Sigmoid colon (tissue), 6 donors: ENCODE measurements at regions not wholly inside any gene's neighbourhood (a gene's known extent, or its start where the extent isn't known, plus 50 kb on each side); places are given as distances from the start of the nearest gene placed in this dataset.
"Not testable (repeated sequence)": the region's sequence is repeated elsewhere in the genome, so short reads cannot be mapped to it uniquely, and the experiment has no call there.

Source experiments
- DNase-seq: peaks from one replicate; pipeline ENCODE4 v3.0.0-alpha.2; 2019
- H3K27ac ChIP-seq, 4 donors: fragments of 200-600 bp; sonication (generic); one replicate each; pipeline ENCODE4 v1.5.1; 2016 to 2019; ENCODE audit warnings: mild to moderate bottlenecking in 1 of 4
- H3K27me3 ChIP-seq, 3 donors: fragments of 200-600 bp; sonication (generic); one replicate each; pipeline ENCODE4 v1.5.1; 2019; ENCODE audit warnings: mild to moderate bottlenecking in 1 of 3
- H3K36me3 ChIP-seq, 4 donors: fragments of 200-600 bp; sonication (generic); one replicate each; pipeline ENCODE4 v1.5.1; 2016 to 2019
- H3K4me1 ChIP-seq, 4 donors: fragments of 200-600 bp; sonication (generic); one replicate each; pipeline ENCODE4 v1.5.1; 2017 to 2019
- H3K4me3 ChIP-seq, 4 donors: fragments of 200-600 bp; sonication (generic); one replicate each; pipeline ENCODE4 v1.5.1; 2017 to 2019; ENCODE audit warnings: mild to moderate bottlenecking in 2 of 4, moderate library complexity in 1 of 4
- H3K9me3 ChIP-seq, 4 donors: fragments of 200-600 bp in 3 of 4; sonication (generic) in 3 of 4; one replicate each; pipeline versions ENCODE4 v1.5.1 to v1.6.1; 2013 to 2019
- WGBS, 2 donors: extraction: QIAGEN DNeasy Blood & Tissue Kit; methylation state at CpG; one replicate each; pipeline ENCODE4 v1.1.7; 2013; 5-methylcytosine and 5-hydroxymethylcytosine counted together
- intact Hi-C: fragments of 100-400 bp; cut with DNase I; formaldehyde crosslinking; loops from one replicate; pipeline ENCODE4 v1.15.1; 2023
- donor health status: healthy with polysubstance abuse.
- donor health status: healthy.

DNA sequence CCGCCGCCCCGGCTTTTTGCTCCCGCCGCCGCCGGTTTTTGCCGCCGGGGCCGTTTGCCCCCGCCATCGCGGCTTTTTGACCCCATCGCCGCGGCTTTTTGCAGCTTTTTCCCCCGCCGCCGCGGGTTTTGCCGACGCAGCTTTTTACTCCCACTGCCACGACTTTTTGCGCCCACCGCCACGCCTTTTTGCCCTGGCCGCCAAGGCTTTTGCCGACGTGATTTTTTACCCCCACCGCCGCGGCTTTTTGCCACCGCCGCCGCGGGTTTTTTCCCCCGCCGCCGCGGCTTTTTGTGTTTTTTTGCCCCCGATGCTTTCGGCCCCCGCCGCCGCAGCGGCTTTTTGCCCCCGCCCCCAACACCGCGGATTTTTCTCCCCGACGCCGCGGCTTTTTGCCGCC is 5001.9 kb upstream of the OR11H1 start:
- DNase-seq, intact Hi-C loops: not testable (repeated sequence)

GRCh38 chr22:10531141-10531540 is 4996.9 kb upstream of the OR11H1 start:
- H3K4me3 ChIP-seq, H3K4me1 ChIP-seq, H3K36me3 ChIP-seq, H3K27me3 ChIP-seq, DNase-seq, intact Hi-C loops, H3K27ac ChIP-seq, H3K9me3 ChIP-seq: not testable (repeated sequence)
- WGBS, 2 donors = 36 to 47% methylated on average over 2 of the region's 4 CpGs

More for the DNA sequence above, 5001.9 kb upstream of the OR11H1 start:
- WGBS, 2 donors = 79 to 92% methylated on average over 37 to 38 of the region's 54 CpGs
- H3K36me3 ChIP-seq, H3K4me3 ChIP-seq, H3K27ac ChIP-seq, H3K27me3 ChIP-seq, H3K4me1 ChIP-seq, H3K9me3 ChIP-seq: not testable (repeated sequence)

DNA sequence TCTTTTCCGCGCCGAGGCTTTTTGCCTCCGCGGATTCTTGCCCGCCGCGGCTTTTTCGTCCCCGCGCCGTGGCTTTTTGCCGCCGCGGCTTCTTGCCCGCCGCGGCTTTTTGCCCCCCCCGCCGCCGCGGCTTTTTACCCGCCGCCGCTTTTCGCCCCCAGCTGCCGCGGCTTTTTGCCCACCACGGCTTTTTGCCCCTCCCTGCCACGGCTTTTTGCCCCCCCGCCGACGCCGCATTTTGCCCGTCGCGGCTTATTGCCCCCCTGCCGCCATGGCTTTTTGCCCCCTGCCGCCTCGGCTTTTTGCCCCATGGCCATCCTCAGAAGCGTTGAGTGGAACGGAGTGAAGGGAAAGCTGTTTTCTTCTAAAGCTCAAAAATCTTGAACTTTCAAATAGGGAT is 4955.5 kb upstream of the OR11H1 start:
- 82 to 93% methylated on average over 42 of the region's 42 CpGs for WGBS, 2 donors
- not testable (repeated sequence) for H3K4me3 ChIP-seq, DNase-seq

GRCh38 chr22:10601071-10601470 is 4926.9 kb upstream of the OR11H1 start:
- no CpG with 5 or more reads among the region's 2 CpGs for WGBS, 2 donors
- H3K27me3 ChIP-seq, intact Hi-C loops, H3K27ac ChIP-seq, H3K36me3 ChIP-seq, H3K4me1 ChIP-seq, H3K9me3 ChIP-seq, H3K4me3 ChIP-seq, DNase-seq: not testable (repeated sequence)

More for the DNA sequence above, 4955.5 kb upstream of the OR11H1 start:
- H3K4me1 ChIP-seq, intact Hi-C loops, H3K9me3 ChIP-seq, H3K27me3 ChIP-seq, H3K27ac ChIP-seq, H3K36me3 ChIP-seq: not testable (repeated sequence)

GRCh38 chr22:10631961-10632360 is 4896.0 kb upstream of the OR11H1 start:
- H3K27ac ChIP-seq, H3K9me3 ChIP-seq, DNase-seq, intact Hi-C loops, H3K4me1 ChIP-seq, H3K36me3 ChIP-seq, H3K4me3 ChIP-seq, H3K27me3 ChIP-seq: not testable (repeated sequence)
- 94 to 96% methylated on average over 13 of the region's 15 CpGs for WGBS, 2 donors

DNA sequence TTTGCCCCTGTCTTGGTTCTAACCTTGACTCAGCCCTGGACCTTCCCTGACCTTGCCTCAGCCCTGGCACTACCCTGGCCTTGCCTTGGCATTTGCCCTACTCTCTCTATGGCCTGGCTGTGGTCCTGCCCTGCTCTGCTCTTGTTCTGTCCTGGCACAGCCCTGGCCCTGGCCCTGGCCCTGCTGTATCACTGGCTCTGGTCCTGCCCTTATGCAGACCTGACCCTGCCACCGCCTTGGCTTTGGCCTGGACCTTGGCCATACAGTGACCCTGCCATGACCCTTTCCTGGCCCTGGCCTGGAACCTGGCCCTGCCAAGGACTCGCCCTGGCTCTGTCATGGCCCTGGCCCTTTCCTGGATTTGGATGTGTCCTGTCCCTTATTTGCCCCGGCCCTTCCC is 4892.7 kb upstream of the OR11H1 start:
- H3K27me3 ChIP-seq, H3K27ac ChIP-seq, H3K9me3 ChIP-seq, H3K36me3 ChIP-seq, DNase-seq, intact Hi-C loops, H3K4me1 ChIP-seq, H3K4me3 ChIP-seq: not testable (repeated sequence)
- WGBS, 2 donors = 60 to 72% methylated on average over 1 of the region's 3 CpGs

DNA sequence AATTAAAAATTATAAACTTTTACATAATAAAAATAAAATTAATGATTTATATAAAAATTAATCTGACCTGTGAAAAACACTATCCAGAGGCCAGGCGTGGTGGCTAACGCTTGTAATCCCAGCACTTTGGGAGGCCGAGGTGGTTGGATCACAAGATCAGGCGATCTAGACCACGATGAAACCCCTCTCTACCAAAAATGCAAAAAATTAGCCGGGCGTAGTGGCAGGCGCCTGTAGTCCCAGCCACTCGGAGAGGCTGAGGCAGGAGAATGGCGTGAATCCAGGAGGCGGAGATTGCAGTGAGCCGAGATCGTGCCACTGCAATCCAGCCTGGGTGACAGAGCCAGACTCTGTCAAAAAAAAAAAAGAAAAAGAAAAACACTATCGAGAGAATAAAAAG is 4865.2 kb upstream of the OR11H1 start:
- intact Hi-C loops, H3K36me3 ChIP-seq, H3K27me3 ChIP-seq, DNase-seq, H3K4me3 ChIP-seq, H3K27ac ChIP-seq, H3K9me3 ChIP-seq, H3K4me1 ChIP-seq: not testable (repeated sequence)
- WGBS, 2 donors = 74 to 78% methylated on average over 14 of the region's 14 CpGs

GRCh38 chr22:10673065-10673464 is 4854.9 kb upstream of the OR11H1 start:
- H3K27ac ChIP-seq, H3K36me3 ChIP-seq, H3K4me3 ChIP-seq, intact Hi-C loops, H3K4me1 ChIP-seq, DNase-seq, H3K9me3 ChIP-seq, H3K27me3 ChIP-seq: not testable (repeated sequence)
- WGBS, 2 donors = 26 to 39% methylated on average over 6 of the region's 6 CpGs

DNA sequence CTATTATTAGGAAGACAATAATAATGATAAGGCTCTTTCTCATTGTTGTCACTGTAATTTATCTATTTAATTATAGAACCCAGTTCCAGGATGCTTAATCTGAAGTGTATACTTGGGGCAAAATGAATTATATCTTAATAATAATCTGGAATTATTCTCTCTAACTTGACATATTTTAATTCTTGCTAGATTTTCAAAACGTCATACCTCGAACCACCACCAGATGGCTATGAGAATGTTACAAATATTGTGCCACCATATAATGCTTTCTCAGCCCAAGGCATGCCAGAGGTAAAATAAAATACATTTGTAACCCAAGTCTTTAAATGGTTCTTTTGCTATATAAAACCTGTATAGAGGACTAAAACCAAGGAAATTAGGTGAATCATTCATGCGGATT is 4849.3 kb upstream of the OR11H1 start:
- H3K27me3 ChIP-seq, H3K36me3 ChIP-seq, intact Hi-C loops, H3K9me3 ChIP-seq, DNase-seq, H3K27ac ChIP-seq, H3K4me1 ChIP-seq, H3K4me3 ChIP-seq: not testable (repeated sequence)
- WGBS, 2 donors = 17 to 30% methylated on average over 3 of the region's 3 CpGs

DNA sequence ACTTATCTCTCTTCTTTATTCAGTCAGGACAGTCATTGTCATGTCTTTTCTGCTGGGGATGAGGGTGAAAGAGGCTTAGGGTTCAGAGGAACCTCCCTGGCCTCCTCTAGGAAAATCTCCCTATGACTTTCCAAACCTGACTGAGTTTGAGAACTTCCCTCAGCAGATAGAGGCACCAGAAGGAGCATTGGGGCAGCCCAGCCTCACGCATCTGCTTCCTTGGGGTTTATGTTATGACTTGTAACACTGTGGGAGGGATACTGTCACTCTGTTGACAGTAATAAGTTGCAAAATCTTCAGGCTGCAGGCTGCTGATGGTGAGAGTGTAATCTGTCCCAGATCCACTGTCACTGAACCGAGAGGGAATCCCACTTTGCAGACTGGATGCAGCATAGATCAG is 4842.6 kb upstream of the OR11H1 start:
- H3K36me3 ChIP-seq, H3K27me3 ChIP-seq, DNase-seq, H3K4me3 ChIP-seq, H3K9me3 ChIP-seq, H3K4me1 ChIP-seq, H3K27ac ChIP-seq, intact Hi-C loops: not testable (repeated sequence)
- WGBS, 2 donors = 71 to 74% methylated on average over 1 of the region's 2 CpGs

DNA sequence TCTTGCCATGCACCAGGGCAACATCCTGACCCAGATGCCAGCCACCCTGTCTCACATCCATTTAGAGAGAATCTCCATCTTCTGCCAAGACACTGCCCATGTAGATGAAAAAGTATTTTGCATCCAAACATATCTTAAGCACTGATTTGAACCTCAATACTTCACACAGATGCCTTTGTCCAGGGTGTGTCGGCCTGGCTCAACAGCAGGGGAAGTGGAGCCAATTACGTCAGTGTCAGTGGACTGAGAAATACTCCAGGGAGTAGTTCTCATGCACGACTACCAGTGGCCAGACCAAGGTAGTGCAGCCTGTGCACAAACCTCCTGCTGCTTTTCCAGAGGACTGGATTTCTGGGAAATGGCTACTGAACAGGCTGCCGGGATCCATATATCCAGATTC is 4840.7 kb upstream of the OR11H1 start:
- H3K4me1 ChIP-seq, H3K9me3 ChIP-seq, H3K4me3 ChIP-seq, intact Hi-C loops, H3K36me3 ChIP-seq, DNase-seq, H3K27ac ChIP-seq, H3K27me3 ChIP-seq: not testable (repeated sequence)
- 64 to 65% methylated on average over 4 of the region's 4 CpGs for WGBS, 2 donors

- intact Hi-C loops, H3K4me3 ChIP-seq, H3K36me3 ChIP-seq, DNase-seq, H3K27ac ChIP-seq, H3K4me1 ChIP-seq, H3K27me3 ChIP-seq, H3K9me3 ChIP-seq: not testable (repeated sequence)
- 74 to 89% methylated on average over 45 of the region's 45 CpGs for WGBS, 2 donors
Observed at GRCh38 chr22:10698836-10699235, 4829.2 kb upstream of the OR11H1 start.

- H3K27ac ChIP-seq, H3K4me1 ChIP-seq, DNase-seq, H3K36me3 ChIP-seq, H3K9me3 ChIP-seq, H3K4me3 ChIP-seq, intact Hi-C loops, H3K27me3 ChIP-seq: not testable (repeated sequence)
- 74 to 88% methylated on average over 78 to 80 of the region's 80 CpGs for WGBS, 2 donors
Observed at GRCh38 chr22:10699301-10700097, 4828.5 kb upstream of the OR11H1 start.

DNA sequence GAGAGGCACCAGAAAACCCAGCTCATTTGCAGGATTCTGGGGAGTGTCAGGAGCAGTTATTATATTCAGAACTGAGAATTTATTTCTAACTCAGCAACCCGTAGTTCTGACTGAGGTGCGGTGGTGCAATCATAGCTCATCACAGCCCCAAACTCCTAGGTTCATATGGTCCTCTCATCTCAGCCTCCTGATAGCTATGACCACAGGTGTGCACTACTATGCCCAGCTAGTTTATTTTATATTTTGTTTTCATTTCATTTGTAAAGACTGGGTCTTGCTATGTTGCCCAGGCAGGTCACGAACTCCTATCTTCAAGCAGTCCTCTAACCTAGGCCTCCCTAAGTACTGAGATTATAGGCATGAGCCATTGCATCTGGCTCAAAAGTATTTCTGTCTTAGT is 4819.8 kb upstream of the OR11H1 start:
- H3K27ac ChIP-seq, H3K4me3 ChIP-seq, DNase-seq, intact Hi-C loops, H3K36me3 ChIP-seq, H3K9me3 ChIP-seq, H3K27me3 ChIP-seq, H3K4me1 ChIP-seq: not testable (repeated sequence)
- WGBS, 2 donors = 84 to 88% methylated on average over 3 of the region's 3 CpGs
